ENCODE measurements at regions not wholly inside any gene's neighbourhood (a gene's known extent, or its start where the extent isn't known, plus 50 kb on each side); places are given as distances from the start of the nearest gene placed in this dataset.

GRCh38 chr12:54773593-54773992, 80.7 kb upstream of the MUCL1 start:
- TF ChIP-seq EP300 (IDR thresholded peaks at IDR 0.05) (no peak), CTCF (IDR thresholded peaks at IDR 0.05) (no peak)
